GM18870 (cell line): ENCODE measurements at regions not wholly inside any gene's neighbourhood (a gene's known extent, or its start where the extent isn't known, plus 50 kb on each side); places are given as distances from the start of the nearest gene placed in this dataset.
"Not testable (repeated sequence)": the region's sequence is repeated elsewhere in the genome, so short reads cannot be mapped to it uniquely, and the experiment has no call there.

Source experiments
- ATAC-seq: cut with Tn5 transposase; IDR thresholded peaks from one replicate; pipeline ENCODE4 v1.9.1; 2021; ENCODE audit warnings: moderate library complexity; ENCODE audit not compliant: unreplicated experiment

DNA sequence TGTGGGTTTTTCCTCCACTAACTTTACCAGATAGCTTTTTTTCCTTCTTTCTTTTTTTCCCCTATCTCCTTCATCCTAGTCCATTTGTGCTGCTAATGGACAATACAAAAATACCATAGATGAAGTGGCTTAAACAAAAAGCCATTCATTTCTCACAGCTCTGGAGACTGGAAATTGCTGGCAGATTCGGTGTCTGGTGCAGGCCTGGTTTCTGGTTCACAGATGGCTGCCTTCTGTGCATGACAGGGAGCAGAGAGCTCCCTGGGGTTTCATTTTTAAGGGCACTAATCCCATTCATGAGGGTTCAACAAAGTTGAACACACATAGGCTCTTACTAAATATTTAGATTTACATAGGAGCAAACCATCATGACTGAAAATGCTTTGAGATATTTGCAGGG, 467.4 kb downstream of the TYW1 start:
- no peak for ATAC-seq

DNA sequence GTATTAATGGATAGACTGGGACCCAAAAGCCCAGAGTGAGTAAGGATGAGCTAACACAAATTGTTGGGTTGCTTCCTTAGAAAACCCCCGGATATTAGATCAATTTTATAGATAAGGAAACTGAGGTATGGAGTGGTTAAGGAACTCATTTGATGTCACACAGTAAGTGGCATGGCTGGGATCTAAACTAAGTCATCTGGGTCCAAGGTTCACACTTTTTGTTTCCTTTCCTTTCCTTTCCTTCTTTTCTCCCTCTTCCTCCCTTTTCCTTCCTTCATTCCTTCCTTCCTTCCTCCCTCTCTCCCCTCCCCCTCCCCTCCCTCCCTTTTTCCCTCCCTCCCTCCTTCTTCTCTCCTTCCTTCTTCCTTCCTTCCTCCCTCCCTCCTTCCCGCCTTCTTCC, 469.5 kb downstream of the TYW1 start:
- no peak for ATAC-seq

DNA sequence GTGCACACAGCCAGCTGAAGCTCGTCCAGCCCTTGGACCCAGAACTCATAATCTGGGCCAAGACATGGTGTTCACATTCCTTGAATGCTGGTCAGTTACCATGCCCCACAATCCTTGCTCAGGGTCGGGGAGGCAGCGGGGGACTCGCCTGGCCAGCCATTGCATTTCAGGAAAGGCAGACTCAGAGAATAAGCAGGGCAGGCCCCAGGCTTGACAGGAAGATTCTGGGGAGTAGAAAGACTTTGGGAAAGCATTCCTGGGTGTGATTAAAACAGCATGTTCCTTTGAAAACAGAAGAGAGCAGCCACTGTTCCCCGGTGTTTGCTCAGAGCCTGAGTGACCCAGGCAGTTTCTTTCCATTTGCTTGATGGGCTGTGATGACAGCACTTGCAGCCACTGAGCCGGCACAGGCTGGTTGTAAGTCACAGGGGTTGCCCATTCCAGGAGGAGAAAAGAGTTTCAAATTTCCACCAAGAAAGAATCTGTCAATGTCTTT, 473.7 kb downstream of the TYW1 start:
- no peak for ATAC-seq

DNA sequence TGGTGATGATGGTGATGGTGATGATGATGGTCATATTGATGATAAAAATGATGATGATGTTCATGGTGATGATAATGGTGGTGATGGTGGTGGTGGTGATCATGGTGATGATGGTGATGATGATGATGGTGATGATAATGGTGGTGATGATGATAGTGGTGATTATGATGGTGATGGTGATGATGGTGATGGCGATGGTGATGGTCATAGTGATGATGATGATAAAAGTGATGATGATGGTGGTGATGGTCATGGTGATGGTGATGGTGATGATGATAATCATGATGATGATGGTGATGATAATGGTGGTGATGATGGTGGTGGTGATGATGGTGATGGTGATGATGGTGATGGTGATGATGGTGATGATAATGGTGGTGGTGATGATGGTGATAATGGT, 478.7 kb downstream of the TYW1 start:
- ATAC-seq = no peak

DNA sequence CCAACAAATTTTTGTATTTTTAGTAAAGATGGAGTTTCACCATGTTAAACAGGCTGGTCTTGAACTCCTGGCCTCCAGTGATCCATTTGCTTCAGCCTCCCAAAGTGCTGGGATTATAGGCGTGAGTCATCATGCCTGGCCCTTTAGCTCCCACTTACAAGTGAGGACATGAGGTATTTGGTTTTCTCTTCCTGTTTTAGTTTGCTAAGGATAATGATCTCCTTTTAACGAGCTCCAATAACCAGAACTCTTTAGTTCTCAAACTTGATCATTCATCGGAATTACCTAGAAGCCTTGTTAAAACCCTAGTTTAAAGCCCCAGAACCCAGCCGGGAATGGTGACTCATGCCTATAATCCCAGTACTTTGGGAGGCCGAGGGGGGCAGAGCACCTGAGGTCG, 481.4 kb downstream of the TYW1 start:
- ATAC-seq = no peak

DNA sequence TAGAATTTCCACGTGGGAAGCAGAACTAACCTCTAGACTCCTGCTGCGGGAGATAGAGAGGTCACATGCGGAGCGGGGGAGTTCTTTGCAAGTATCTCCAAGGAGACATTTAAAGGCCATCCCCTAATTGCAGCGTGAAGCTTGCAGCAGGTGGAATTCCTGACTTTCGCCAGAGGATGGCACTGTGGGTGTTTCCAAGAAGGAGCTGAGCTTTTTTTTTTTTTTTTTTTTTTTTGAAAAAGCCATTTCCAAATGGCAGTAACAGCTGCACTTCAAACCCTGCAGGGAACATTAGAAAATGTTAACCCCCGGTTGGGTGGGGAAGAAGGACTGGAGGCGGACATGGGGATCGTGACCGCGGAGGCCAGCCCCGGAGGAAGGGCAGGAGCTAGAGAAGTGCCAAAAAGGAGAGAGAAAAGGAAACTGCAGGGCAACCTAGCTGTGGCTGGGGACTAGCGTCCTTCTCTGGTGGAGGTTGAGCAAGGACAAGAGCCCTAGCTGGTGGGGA, 487.7 kb downstream of the TYW1 start:
- no peak for ATAC-seq

DNA sequence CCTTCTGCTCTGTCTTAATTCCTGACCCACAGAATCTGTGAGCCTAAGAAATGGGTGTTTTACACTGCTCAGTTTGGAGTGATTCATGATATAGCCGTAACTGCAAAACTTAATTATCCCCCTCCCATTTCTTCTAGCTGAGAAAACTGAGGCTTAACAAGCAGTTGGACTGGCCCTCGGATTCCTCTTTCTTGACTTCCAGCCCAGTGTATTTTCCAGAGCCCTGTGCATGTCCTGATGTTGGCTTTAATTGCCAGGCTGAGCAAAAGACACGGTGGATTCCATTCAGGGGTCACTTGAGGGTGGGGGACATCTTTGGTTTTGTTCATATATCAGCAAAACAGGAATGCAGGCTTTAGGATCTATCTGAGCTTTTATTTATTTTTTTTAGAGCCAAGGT, 489.8 kb downstream of the TYW1 start:
- ATAC-seq = no peak

DNA sequence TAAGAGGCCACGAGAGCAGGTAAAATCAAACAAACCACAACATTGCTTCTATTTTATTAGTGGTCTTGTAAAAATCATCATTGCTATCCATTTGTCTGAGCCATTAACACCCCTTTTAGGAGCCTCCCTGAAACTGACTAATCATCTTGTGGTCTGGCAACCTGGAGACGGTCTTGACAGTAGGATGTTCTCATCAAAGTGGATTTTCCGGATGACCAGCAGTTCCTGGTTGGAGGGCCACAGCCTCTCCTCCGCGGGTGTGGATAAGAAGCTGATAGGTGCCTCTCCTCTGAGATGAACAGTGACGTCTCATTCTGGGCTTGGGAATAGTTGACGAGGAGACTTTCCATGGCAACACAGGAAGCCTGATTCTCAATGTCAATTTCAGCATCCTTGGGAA, 490.7 kb downstream of the TYW1 start:
- no peak for ATAC-seq

DNA sequence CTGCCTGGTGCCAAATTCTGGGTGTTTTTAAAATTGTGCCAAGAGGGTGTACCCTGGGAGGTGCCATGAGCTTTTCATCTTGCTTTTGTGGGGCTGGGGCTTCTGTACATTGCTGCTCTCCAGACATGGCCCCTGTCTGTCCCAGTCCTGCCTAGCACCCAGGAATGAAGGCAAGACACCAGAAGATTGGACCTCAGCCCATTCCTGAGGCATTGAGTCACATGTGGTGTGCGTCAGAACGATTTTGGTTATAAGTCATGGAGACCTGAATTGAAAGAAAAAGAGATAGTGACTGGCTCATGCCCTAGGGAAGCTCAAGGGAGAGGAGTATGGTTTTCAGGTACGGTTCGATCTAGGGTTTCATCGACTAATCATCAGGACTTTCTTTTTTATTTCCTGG, 493.2 kb downstream of the TYW1 start:
- ATAC-seq = no peak

DNA sequence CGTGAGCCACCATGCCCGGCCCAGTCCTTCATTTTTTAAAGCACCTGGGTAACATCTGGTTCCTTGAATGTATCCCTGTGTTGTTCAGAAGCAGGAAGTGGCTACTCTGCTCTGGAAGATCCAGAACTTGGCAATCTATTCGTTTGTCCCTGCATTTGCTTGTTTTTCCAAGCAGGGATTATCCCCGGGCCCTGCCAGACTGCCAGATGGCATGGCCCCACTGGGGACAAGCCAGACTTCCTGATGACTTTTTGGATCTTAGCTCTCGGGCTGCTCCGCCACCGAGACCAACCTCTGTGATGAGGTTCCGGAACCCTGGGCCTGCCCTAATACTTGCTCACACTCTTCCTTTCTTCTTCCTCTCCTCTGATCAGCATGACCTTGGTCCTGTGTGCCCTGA, 496.7 kb downstream of the TYW1 start:
- ATAC-seq = no peak

DNA sequence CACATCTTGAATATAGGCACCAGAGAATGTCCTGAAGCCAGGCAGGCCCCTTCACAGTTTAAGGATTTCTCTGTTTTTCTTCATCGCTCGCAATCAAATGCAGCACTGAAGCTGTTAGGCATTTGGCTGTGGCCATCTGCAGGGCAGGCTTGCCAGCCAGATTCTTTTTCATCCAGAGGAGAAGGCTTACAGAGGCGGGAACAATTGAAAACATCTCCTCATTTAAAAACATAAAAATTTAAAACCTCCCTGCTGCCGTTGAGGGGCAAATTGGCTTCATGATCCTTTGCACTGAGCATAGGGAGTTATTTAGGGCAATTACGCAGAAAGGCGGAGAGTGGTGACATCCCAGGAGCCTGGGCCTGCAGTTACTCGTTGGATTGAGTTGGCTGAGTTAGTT, 500.0 kb downstream of the TYW1 start:
- ATAC-seq = no peak

DNA sequence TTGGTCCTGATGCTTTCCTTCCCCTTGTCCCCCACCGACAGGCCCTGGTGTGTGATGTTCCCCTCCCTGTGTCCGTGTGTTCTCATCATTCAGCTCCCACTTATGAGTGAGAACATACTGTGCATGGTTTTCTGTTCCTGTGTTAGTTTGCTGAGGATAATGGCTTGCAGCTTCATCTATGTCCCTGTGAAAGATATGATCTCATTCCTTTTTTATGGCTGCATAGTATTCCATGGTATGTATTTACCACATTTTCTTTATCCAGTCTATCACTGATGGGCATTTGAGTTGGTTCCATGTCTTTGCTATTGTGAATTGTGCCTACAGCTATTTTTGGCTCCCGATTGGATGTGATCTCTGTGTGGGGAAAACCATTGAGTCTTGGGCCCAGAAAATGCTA, 501.3 kb downstream of the TYW1 start:
- ATAC-seq = not testable (repeated sequence)

DNA sequence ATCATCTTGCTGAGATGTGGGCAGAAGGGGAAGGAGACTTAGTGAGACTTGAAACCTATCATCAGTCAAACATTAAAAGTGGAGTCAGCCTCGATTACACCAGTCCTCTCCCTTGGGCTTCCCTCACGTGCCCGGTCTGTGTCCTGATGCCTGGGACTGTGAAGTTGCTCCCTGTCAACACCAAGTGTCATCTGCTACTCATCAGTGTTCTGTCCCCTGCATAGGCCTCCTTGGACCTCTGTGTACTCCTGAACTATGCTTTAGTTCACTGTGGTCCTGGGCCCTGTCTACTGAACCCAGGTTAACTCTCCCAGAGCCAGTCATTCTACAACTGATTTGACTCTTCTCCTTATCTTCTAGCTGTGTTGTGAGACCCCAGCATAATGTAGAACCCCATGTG, 506.3 kb downstream of the TYW1 start:
- no peak for ATAC-seq

DNA sequence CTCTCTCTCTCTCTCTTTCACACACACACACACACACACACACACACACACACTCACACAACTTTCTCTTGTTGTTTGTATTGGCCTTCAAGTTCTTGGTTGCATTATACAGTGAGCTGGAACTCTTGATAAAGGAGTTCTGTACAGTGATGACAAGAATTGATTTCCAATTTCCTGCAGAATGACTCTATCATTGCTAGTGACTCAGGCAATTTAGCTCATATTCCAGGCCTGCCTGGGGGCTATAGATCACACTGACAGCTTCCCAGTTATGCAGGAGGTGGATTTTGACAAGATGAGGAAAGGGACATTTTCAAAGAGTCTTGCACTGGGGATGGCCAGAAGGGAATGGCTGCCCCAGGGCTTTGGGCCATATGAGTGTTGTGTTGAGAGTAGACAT, 508.8 kb downstream of the TYW1 start:
- ATAC-seq = no peak

DNA sequence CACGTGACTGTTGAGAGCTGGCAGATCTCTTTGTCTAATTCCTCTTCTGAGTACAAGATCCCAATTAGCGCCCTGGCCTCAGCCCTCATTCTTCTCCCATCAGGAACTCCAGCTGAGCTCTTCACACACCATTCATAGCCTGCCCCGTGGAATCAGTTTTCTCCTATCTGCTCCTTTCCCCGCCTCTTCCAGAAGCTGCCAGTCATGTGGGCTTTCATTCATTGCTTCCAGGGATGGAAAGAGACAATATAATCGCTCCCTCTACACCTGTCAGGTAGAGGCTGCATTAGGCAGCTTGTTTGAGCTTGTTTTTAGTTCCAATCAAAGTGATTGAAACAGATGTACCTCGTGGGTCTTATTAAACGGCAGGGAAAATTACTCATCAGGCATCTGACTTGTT, 515.8 kb downstream of the TYW1 start:
- no peak for ATAC-seq

DNA sequence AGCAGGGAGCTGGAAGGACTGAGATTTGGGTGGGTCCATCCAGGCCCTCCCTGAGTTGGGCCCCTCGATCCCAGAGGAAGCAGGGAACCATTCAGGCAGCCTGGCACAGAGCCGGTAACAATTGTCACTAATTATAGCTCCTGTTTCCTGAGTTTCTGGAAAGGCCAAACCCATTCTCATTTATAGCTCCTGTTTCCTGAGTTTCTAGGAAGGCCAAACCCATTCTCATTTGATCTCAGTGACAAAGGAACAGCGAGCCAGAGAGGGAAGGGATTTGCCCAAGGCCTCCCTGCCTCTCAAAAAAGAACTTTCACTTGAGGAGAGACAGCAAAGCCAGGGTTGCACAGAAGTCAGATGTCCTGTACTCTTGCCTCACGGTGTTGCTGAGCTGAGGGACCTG, 521.9 kb downstream of the TYW1 start:
- no peak for ATAC-seq

DNA sequence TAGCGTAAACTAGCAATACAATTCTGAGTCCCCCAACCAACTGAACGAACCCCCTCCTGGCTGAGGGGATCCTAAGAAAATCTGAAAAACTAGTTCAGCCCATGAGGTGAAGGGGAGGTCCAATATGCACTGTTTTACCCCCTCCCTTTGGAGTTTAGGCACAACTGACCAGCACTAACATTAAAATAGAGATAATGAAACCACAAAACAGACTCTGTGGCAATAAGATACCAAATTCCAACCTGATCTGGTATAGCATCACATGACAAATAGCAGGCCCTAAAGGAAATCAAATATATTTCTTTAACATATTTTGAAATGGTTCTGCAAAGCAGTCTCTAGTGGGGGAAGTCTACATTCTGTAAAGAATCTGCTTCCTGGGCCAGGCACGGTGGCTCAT, 522.5 kb downstream of the TYW1 start:
- ATAC-seq = no peak

DNA sequence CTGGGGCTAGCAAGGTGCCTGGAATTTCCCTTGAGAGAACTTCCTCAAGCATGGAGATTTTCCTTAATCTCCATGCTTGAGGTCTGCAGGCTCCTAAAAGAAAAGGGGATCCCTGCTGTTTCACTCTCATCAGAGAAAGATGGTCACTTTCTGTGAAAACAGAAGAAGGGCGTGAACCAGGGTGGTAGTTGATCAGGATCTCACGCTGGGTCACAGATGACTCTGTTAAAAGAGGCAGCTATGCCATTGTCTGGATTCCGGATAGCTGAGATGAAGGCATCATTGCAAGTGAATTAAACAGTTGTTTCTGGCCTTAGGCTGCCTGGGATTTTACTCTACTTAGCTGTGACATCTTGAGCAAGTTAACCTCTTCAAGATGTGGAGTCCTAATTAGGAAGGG, 525.9 kb downstream of the TYW1 start:
- no peak for ATAC-seq

DNA sequence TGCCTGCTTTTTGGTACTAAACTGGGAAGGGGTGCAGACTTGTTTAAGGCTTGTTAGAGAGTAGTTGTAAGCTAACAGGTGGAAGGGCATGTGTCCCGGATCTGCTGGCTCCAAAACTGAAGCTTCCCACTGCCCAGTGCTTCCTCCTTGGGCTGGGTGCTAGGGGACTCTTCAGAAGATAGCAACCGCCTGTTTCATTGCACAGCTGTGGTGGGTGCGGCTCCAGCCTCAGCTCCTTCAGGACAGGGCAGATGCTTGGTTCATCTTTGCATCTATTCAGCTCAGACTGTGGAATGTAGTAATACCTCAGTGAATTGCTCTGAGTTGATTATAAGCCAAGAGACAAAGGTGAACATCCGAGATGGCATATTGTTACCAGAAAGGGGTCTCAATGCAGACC, 527.1 kb downstream of the TYW1 start:
- ATAC-seq = no peak

DNA sequence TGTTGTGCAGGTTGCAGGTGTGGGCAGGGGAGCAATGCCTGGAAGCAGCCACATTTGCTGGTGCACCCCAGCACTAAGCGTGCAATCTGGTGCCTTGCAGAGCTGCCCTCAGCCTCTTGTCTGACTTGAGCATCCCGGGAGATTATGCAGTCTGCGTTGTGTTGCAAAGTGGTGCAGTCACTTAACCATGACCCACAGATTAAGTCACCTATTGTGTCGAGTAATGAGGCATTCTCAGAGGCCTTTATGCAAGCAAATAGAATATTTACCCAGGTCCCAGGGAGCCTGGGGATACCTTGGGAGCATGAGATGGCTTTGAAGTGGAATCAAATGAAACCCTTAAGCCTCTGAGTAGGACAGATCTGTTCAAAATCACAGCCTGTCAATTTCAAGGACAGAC, 529.0 kb downstream of the TYW1 start:
- ATAC-seq = no peak

DNA sequence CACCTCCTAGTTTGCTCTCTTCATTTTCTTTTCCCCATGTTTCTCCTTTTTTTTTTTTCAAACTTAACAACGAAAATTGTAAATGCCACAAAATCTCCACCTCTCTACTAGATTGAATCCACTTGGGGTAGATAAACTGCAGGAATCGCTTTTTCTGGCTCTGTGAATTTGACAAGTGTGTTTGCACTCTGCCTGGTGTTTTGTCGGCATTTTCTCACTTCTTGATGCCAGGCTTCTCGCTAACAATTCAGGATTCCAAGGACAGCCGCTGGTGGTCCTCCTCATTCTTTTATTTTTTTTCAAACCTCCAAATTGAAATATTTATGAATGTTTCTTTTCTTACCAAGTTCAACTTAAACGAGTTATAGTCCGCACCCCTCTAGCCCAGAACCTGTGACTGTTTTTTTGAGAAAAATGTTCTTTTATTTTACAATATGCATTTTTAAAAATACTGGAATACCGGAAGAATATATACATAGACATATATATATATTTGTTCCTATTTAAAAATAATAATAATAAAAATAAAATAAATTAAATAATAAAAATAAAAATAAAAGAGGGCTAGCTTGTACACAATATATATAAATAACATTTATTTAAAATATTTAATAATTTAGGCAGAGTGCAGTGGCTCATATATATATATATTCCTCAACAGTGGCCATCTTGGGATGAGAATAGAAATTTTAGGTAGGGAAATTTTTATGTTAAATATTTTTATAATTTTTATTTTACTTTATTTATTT, 538.8 kb downstream of the TYW1 start:
- ATAC-seq = no peak

DNA sequence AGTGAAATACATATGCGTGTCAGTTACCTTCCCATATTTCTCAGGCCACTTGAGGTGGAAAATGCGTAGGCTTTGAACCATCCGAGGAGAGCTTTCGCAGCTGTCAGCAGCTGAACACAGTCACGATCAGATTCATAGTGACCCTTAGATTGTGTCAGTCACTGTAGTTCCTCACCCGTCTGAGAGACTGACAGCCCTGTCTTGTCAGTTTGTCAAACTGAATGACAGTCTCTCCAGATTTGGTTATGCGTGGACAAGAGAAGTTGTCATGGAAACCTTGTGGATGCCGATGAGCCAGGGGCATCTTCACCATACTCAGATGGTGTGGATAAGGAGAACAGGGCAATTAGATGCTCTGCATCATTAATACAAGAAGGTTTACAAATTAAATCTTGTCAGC, 546.3 kb downstream of the TYW1 start:
- ATAC-seq = no peak
